GM10266 (cell line): ENCODE measurements at regions not wholly inside any gene's neighbourhood (a gene's known extent, or its start where the extent isn't known, plus 50 kb on each side); places are given as distances from the start of the nearest gene placed in this dataset.

Experiments used
- DNase-seq: peaks from one replicate; pipeline ENCODE4 v3.0.0; 2012; ENCODE audit errors: extremely low spot score
- CTCF ChIP-seq: IDR thresholded peaks from 2 replicates; pipeline ENCODE4 v1.5.1; 2012; ENCODE audit warnings: mild to moderate bottlenecking, low read depth; ENCODE audit not compliant: control insufficient read depth, insufficient read depth; ENCODE audit errors: missing control alignments

GRCh38 chr4:89665662-89666061, 171.3 kb downstream of the SNCA start:
- TF ChIP-seq CTCF = no peak
- no peak for DNase-seq

- no peak for DNase-seq
- TF ChIP-seq CTCF = no peak
These were observed 172.4 kb downstream of the SNCA start for GRCh38 chr4:89664521-89664920.

GRCh38 chr4:89661173-89661899, 175.6 kb downstream of the SNCA start:
- DNase-seq = no peak
- TF ChIP-seq CTCF = no peak

- no peak for DNase-seq
- TF ChIP-seq CTCF = no peak
These were observed 176.4 kb downstream of the SNCA start for GRCh38 chr4:89660444-89661172.

GRCh38 chr4:89658701-89659024, 178.3 kb downstream of the SNCA start:
- TF ChIP-seq CTCF = no peak

GRCh38 chr4:89657931-89658700, 178.8 kb downstream of the SNCA start:
- DNase-seq = peak; percentile 6
- TF ChIP-seq CTCF = peak; percentile 46

More at GRCh38 chr4:89658701-89659024, 178.3 kb downstream of the SNCA start:
- no peak for DNase-seq
